Anterior cingulate cortex (tissue), 58 donors: ENCODE measurements at regions not wholly inside any gene's neighbourhood (a gene's known extent, or its start where the extent isn't known, plus 50 kb on each side); places are given as distances from the start of the nearest gene placed in this dataset.
"Not testable (repeated sequence)": the region's sequence is repeated elsewhere in the genome, so short reads cannot be mapped to it uniquely, and the experiment has no call there.

Experiments
- DNase-seq, 58 donors: peaks; one replicate each; lab custom pipeline; 2025; lab: John Stamatoyannopoulos, UW

DNA sequence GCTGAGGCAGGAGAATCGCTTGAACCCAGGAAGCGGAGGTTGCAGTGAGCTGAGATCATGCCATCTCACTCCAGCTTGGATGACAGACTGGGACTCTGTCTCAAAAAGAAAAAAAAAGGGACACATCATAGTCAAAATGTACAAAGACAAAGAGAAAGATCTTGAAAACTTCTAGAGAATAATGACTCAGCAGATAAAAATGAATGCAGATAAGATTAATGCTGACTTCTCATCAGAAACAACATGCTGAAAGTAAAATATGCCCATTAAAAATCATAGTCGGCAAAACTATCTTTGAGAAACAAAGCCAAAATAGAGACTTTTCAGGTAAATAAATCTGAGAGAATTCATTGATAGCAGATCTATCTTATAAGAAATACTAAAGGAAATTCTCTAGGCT lies 271.1 kb upstream of the GPR149 start:
- DNase-seq = no peak

DNA sequence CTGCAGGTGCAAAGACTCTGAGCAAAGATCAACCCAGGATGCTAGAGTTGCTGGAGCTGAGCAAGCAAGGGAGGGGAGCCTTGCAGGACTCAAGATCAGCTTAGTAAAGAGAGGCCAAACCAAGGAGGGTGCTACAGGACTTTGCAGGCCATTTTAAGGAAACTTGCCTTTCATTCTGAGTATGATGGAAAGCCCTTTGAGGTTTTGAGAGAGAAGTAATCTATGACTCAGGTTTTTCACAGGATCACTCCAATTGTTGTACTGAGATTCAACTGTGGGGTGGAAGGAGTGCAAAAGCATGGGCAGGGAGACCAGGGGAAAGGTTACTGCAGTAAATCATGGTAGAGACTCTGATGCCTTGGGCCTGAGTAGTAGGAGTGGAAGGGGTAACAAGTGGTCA lies 260.4 kb upstream of the GPR149 start:
- no peak for DNase-seq

DNA sequence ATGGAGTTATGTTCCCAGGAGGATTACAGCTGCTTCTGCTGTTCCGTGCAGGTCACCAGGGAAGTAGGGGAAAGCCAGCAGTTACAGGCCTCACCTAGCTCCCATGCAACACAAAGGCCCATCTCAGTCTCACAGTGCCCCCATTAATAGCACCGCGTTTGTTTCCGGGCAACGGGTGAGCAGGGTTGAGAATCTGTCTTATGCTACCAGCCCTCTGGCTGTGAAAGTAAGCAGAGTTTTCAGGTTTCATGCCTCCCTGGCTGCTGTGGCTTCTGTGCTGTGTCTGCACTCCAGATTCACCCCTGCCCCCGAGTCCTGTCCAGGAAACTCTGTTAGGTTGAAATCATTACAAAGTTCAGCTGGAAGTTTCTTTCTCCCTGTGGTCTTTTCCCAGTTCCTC lies 254.4 kb upstream of the GPR149 start:
- DNase-seq = no peak

DNA sequence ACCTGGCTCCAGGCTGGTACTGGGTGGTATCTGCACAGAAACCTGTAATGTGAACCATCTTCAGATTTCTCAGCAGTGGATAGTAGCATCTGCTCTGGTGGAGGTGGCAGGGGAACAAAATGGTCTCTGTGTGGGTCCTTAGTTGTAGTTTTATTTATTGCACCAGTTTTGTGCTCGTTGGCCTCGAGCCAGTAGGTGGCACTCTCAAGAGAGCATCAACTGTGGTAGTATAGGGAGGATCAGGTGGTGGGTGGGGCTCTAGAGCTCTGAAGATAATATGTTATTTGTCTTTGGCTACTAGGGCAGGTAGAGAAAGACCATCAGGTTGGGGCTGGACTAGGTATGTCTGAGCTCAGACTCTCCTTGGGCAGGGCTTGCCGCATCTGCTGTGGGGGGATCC lies 254.0 kb upstream of the GPR149 start:
- no peak for DNase-seq

DNA sequence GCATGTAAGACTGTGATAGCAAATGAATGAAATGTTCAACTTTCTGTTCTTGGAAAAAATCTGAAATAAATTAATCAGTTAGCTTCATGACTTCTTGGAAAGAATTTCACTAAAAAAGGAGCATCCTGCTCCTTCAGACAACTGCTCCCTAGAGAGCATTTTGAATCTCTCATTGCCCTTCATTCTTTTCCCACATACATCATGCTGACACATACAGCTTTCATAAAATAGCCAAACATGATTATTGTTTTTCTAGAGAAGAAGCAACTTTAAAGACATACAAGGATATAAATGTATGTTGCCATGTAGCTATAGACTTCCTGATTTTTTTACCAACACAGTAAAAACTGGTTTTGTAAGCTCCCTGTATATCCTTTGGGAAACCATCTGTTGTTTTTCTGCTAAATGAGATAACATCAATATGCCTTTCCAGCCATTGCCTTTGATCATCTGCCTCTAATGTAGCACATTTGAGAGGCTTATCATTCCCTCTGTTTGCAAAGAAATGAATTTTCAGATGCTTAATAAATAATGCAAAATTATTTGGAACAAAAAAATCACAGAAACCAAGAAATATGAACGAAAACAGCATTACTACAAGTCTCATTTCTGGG lies 248.2 kb upstream of the GPR149 start:
- no peak for DNase-seq

DNA sequence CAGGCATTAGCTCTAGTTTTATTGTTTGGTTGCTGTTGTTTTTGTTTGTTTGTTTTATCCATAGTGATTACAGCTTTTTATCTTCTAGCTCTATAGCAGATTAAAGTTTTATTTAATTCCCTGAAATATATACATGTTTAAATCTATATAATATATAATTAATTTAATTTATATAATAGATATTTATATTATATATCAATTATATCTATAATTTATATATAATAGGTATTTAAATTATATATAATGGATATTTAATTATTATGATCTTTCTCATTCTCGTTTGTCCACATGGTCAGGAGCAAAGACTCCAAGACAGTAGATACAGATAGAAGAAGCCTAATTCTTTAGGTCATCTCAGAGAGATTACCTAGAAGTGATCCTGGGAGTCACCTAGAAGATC lies 238.8 kb upstream of the GPR149 start:
- DNase-seq = no peak

DNA sequence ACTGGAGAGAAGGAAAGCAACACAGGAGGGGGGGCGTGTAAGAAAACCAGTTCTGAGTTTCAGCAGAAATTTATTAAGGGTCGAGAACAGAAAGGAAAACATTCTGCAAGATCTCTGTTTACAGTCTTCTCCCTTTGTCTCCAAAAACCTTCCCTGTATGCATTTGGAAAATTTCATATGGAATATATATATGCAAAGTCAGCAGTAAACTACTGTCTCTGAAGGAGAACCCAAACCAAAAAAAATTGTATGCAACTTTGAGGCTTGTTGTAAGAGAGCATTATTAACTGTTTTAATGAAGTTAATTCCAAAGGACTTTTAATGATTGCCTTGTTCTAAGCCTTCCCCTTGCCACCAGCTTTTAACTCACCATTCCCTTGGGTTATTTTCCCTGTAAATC lies 238.2 kb upstream of the GPR149 start:
- DNase-seq = no peak

DNA sequence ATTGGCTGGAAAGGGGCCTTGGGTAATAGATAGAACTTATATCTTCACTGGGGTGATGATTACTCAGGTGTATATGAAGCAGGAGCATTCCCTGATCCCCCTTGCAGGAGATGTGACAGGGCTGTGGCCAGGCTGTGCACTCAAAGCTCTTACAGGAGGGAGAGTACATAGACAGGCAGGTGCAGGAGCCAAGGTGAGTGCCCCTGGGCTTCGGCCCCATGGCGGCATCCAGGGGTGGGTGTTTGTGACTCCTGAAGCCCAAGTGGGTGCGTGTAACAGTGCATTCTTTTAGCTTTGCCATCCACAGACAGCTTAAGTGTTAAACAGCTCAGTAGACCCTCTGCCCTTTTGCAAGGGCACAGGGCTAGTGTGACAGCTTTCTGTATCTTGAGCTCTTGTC lies 236.6 kb upstream of the GPR149 start:
- DNase-seq = no peak

DNA sequence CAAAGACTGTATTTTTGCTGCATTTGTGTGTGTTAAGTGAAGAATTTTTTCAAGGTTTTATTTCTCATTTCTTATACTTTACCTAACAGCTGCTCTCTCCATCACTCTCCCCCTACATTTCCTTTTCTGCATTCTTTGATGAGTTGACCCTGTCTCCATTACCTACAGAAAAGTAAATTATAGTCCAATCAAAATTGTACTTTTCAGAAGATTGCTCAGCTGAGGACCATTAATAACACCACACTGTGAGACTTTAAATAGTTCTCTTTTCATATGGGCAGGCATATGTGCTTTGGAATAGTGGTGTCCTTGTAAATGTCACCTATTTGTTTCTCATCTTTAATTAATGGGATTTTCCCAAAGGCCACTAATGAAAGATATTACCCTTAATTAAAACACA lies 234.7 kb upstream of the GPR149 start:
- no peak for DNase-seq

DNA sequence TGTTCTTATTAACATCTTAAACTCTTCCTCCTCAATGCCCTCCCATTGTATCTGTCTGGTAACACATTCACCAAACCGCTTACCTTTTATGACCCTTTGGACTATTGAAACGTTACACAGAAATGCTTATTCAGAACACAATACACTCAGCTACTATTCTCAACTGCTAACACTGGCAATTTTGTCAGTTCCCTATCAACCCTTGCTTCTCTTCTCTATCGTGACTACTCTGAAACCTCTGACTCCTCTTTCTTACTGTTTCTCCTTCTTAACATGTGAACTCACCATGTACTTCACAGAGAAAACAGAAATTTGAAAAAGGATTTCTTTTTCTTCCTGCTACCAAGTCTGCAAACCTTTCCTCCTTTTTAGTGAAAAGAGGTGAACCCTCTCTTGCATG lies 232.9 kb upstream of the GPR149 start:
- no peak for DNase-seq

DNA sequence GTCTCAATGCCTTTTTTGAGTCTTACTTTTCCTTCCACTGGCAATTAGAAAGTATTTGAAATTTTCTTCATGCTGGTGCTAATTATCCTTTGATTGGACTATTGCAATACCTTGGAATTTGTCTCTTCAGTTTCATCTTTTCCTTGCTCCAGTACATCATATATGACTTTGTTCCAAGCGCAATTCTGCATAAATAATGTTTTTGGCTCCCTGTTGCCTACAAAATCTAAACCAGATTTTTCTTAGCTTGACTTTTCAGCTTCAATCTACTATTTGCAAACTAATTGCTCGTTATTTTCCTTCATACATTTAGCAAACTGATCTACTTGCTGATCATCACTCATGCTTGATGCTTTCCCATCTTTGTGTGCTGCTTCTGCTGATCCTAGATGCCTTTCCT lies 230.8 kb upstream of the GPR149 start:
- no peak for DNase-seq

DNA sequence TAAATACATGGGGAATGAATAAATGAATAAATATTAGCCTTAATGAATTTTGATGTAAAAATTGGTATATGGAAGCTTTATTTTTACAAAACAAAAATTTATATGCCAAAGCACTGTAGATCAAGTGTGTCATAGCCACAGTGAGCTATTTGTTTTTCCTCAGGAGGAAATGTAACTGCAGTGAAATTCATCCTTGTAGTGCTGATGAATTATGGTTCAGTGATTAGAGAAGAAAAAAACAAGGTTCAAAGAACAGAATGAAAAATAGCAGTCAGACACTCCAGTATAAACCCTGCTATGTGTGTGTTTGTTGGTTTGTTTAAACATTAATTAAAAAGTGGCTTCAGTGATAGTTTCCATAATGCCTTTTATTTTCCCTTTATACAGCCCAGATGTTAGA lies 228.0 kb upstream of the GPR149 start:
- no peak for DNase-seq

DNA sequence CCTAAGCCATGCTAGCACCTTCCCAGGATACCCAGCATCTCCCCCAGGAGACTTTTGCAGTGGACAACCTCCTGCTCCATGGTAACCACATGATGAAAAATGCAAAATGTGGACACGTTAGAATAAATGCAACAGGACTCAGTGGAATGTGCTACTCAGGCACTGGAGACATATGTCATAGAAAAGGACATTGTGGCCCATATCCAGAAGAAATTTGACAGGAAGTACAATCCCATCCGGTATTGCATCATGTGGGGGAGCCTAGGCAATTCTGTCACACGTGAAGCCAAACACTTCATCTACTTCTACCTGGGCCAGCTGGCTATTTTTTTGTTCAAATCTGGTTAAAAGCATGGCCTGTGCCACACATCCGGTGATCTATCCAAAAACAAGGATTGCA lies 227.2 kb upstream of the GPR149 start:
- DNase-seq = no peak

DNA sequence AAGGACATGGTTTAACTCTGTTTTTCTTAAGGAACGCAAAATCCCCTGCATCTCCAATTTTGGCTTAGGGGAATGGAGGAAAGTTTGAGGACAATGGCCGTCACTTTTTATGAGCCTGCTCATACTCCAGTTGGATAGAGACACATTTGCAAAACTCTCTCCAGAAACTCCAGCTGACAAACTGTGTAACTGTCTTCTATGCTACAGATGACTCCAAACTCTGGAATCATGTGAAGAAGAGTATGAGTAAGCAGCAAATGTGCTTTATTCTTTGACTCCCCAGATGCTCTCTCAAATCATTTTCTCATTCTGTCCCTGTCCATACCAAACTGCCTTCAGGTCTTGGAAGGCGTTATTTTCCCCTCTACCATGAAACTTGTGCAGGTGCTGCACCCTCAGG lies 226.5 kb upstream of the GPR149 start:
- DNase-seq = no peak

DNA sequence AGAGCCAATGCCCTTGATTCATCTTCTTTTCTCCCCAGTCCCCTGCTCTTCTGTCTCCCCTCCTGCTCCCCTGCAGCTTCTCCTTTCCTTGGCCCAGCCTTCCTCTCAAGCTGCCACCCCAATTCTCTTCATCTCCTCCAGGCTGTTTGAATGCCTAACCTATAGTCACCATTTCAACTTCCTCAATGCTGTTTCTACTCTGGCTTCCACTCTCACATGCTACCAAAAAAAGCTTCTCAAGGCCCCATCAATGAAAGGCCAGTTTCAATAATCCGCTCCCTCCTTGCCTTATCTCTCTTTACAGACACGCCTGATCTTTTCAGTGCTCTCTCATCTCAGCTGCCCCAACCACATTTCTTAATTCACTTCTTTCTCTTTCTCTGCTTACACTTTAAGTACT lies 212.2 kb upstream of the GPR149 start:
- DNase-seq = no peak

DNA sequence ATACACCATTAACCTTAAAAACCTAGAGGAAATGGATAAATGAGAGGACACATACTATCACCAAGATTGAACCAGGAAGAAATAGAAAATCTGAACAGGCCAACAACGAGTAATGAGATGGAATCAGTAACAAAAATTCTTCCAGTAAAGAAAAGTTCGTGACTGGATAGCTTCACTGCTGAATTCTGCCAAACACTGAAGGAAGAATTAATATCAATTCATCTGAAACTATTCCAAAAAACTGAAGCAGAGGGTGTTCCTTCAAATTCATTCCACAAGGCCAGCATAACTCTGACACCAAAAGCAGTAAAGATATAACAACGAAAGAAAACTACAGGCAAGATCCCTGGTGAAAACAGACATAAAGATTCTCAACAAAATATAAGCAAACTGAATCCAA lies 195.8 kb upstream of the GPR149 start:
- DNase-seq = no peak

DNA sequence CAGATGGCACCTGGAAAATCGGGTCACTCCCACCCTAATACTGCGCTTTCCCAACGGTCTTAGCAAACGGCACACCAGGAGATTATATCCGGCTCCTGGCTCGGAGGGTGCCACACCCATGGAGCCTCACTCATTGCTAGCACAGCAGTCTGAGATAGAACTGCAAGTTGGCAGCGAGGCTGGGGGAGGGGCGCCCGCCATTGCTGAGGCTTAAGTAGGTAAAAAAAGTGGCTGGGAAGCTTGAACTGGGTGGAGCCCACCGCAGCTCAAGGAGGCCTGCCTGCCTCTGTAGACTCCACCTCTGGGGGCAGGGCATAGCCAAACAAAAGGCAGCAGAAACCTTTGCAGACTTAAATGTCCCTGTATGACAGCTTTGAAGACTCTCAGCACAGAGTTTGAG lies 189.6 kb upstream of the GPR149 start:
- not testable (repeated sequence) for DNase-seq

DNA sequence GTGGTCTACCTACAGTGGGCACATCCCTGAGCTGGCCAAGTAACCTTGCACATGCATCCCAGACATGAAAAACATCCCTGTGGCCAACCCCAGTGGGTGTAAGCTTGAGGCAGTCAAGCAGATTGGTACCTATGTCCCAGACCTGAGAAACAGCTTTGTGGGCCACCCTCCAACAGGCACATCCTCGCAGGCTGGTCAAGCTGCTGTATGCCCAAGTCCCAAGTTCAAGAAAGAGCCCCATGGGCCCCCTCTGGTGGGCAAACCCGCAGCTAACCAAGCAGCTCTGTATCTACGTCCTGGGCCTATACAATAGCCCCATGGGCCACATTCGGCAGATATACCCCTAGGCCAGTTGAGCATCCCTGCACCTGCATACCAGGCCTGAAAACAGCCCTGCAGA lies 186.3 kb upstream of the GPR149 start:
- no peak for DNase-seq

DNA sequence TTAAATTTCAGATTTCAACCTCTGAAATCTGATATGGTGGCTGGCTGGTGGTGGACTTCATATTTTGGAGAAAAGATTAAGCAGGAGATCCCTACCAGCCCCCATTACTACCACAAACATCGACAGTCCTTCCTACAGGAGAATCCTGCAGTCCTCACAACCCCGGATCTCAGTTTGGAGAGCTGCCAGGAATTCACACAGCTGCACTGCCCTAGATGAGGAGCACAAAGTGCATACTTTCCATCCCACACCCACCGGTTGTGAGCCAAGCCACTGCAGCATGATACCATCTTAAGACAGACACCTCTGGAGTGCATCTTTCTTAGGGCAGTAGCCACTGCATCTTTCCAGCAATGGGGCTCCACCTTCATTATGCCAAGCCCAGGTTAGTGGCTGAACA lies 185.5 kb upstream of the GPR149 start:
- DNase-seq = no peak

DNA sequence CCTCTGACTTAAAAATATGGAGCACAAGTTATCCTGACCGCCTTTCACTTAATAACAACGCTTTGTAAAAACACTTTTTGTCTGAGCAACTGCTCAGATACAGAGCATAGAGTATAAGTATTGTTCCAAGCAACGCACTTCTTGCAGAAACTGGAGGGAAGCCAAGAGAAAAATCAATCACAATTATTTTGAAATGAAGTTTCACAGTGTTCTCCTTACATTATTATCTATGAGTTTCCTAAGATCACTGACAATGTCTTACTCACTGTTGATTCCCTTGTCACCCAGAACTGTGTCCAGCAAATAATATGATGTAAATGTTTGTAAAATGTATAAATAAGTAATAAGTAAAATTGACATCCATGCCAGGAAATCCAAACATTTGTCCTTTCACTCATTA lies 184.6 kb upstream of the GPR149 start:
- DNase-seq = no peak

DNA sequence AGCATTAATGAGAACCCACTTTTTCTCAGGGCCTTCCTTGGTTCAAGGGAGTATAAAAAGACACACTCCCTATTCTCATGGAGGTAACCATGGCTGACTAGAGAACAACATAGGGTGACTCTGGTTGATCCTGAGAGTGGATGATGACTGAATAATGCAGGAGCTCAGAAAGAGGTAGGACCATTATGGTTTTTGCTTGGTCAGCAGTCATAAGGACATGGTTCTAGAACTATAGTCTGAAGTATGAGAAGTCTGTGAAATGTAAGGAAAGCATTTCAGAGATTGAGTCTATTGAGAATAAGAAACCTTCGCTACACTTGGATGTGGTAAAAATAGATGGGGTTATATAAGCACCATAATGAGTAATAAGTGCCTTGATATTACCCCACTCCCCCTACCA lies 184.1 kb upstream of the GPR149 start:
- DNase-seq = no peak

DNA sequence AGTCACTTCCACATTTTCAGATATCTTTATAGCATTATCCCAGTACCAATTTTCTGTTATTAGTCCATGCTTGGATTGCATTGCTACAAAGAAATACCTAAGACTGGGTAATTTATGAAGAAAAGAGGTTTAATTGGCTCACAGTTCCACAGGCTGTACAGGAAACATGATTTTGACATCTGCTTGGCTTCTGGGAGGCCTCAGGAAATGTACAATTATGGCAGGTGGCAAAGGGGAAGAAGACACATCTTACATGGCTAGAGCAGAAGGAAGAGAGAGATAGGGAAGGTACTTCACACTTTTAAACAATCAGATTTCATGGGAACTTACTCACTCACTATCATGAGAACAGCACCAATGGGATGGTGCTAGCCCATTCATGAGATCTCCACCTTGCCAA lies 172.3 kb upstream of the GPR149 start:
- no peak for DNase-seq

DNA sequence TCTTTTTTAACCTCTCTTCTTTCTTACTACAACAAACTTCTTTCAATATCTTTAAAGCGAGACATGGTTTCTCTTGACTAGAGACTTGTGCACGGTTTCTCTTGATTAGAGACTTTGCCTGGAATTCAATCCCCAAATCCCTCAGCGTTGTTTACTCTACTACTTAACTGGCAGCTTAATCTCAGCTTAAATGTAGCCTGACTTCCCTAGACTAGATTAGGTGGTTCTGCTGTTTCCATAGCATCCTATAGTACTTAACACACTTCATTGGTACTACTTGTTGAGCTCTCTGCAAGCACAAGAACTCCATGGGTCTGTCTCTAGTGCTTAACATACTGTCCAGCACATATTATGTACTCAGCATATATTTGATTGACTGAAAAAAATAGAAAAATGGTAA lies 168.2 kb upstream of the GPR149 start:
- no peak for DNase-seq
